ACC112 (cell line): ENCODE measurements at regions not wholly inside any gene's neighbourhood (a gene's known extent, or its start where the extent isn't known, plus 50 kb on each side); places are given as distances from the start of the nearest gene placed in this dataset.

Source experiments
- H2AFZ ChIP-seq: fragments of 200-600 bp; sonication (generic); one replicate; pipeline ENCODE4 v1.6.0; 2017; ENCODE audit warnings: antibody characterized with exemption, low read length; ENCODE audit not compliant: unreplicated experiment
- H3K27ac ChIP-seq: fragments of 200-600 bp; sonication (generic); 2 replicates; pipeline ENCODE4 v1.5.1; 2014; ENCODE audit warnings: low read depth, mild to moderate bottlenecking, antibody characterized with exemption, low read length, moderate library complexity
- H3K27me3 ChIP-seq: fragments of 200-600 bp; sonication (generic); 2 replicates; pipeline ENCODE4 v1.6.1; 2014; ENCODE audit warnings: mild to moderate bottlenecking, antibody characterized with exemption, low read length, moderate library complexity, mixed read lengths; ENCODE audit not compliant: insufficient read depth
- H3K36me3 ChIP-seq: fragments of 200-600 bp; sonication (generic); 2 replicates; pipeline ENCODE4 v1.6.1; 2016; ENCODE audit warnings: mild to moderate bottlenecking, antibody characterized with exemption, low read length, moderate library complexity, mixed read lengths; ENCODE audit not compliant: insufficient read depth
- H3K4me1 ChIP-seq: fragments of 200-600 bp; sonication (generic); one replicate; pipeline ENCODE4 v1.6.1; 2016; ENCODE audit warnings: low read length, mixed read lengths; ENCODE audit not compliant: insufficient read depth, unreplicated experiment, control insufficient read depth
- H3K4me3 ChIP-seq: fragments of 200-600 bp; sonication (generic); 2 replicates; pipeline ENCODE4 v1.5.1; 2014; ENCODE audit warnings: mild to moderate bottlenecking, low read depth, low read length
- H3K79me2 ChIP-seq: fragments of 200-600 bp; sonication (generic); one replicate; pipeline ENCODE4 v1.6.0; 2016; ENCODE audit warnings: low read length; ENCODE audit not compliant: control insufficient read depth, unreplicated experiment, insufficient read depth

GRCh38 chr12:13359636-13360035 lies 163.1 kb downstream of the EMP1 start:
- Histone ChIP-seq H3K79me2 (no peaks in the 10 kb centered on the region), H3K27ac (no peak overlapping the region), H2AFZ (no peak overlapping the region), H3K27me3 (no peaks in the 10 kb centered on the region; the same call in 1 of the 2 replicates), H3K4me1 (no peaks in the 10 kb centered on the region), H3K36me3 (no peaks in the 10 kb centered on the region), H3K4me3 (no peak overlapping the region)

GRCh38 chr12:13358391-13358905 lies 161.9 kb downstream of the EMP1 start:
- no peak overlapping the region for H3K27ac ChIP-seq
- H3K4me3 ChIP-seq: no peak overlapping the region
- H3K79me2 ChIP-seq: no peaks in the 10 kb centered on the region
- no peaks in the 10 kb centered on the region for H3K4me1 ChIP-seq
- no peak overlapping the region for H2AFZ ChIP-seq
- no peaks in the 10 kb centered on the region for H3K36me3 ChIP-seq
- no peaks in the 10 kb centered on the region; the same call in 1 of the 2 replicates for H3K27me3 ChIP-seq

- Histone ChIP-seq H3K4me1 (peaks cover 30% of the 10 kb centered on the region), H3K79me2 (no peaks in the 10 kb centered on the region), H3K27ac (no peak overlapping the region), H2AFZ (no peak overlapping the region), H3K36me3 (no peaks in the 10 kb centered on the region), H3K27me3 (no peaks in the 10 kb centered on the region), H3K4me3 (no peak overlapping the region)
These were observed 154.4 kb downstream of the EMP1 start for GRCh38 chr12:13350946-13351345.

- H3K79me2 ChIP-seq: no peaks in the 10 kb centered on the region
- no peak overlapping the region for H3K27ac ChIP-seq
These were observed 153.9 kb downstream of the EMP1 start for GRCh38 chr12:13350381-13350780.

GRCh38 chr12:13348464-13348863 lies 151.9 kb downstream of the EMP1 start:
- peaks cover 35% of the 10 kb centered on the region for H3K4me1 ChIP-seq
- H3K79me2 ChIP-seq: no peaks in the 10 kb centered on the region
- H3K4me3 ChIP-seq: no peak overlapping the region
- no peaks in the 10 kb centered on the region for H3K27me3 ChIP-seq
- no peaks in the 10 kb centered on the region for H3K36me3 ChIP-seq
- H3K27ac ChIP-seq: peak overlapping the region; percentile 84
- no peak overlapping the region for H2AFZ ChIP-seq

More at GRCh38 chr12:13350381-13350780, 153.9 kb downstream of the EMP1 start:
- Histone ChIP-seq H3K27me3 (no peaks in the 10 kb centered on the region), H3K4me1 (peaks cover 30% of the 10 kb centered on the region), H3K4me3 (no peak overlapping the region), H2AFZ (no peak overlapping the region), H3K36me3 (no peaks in the 10 kb centered on the region)

GRCh38 chr12:13347241-13348043 lies 150.9 kb downstream of the EMP1 start:
- H2AFZ ChIP-seq: peak overlapping the region; percentile 71
- H3K27ac ChIP-seq: peak overlapping the region; percentile 84
- H3K79me2 ChIP-seq: no peaks in the 10 kb centered on the region
- peaks cover 45% of the 10 kb centered on the region for H3K4me1 ChIP-seq
- H3K27me3 ChIP-seq: no peaks in the 10 kb centered on the region
- H3K4me3 ChIP-seq: peak overlapping the region; percentile 49
- no peaks in the 10 kb centered on the region for H3K36me3 ChIP-seq

- no peak overlapping the region for H2AFZ ChIP-seq
- H3K27ac ChIP-seq: no peak overlapping the region
- H3K4me1 ChIP-seq: peaks cover 48% of the 10 kb centered on the region
- no peaks in the 10 kb centered on the region for H3K79me2 ChIP-seq
- H3K36me3 ChIP-seq: no peaks in the 10 kb centered on the region
- H3K4me3 ChIP-seq: no peak overlapping the region
- H3K27me3 ChIP-seq: no peaks in the 10 kb centered on the region
These were observed 149.2 kb downstream of the EMP1 start for GRCh38 chr12:13345722-13346121.

GRCh38 chr12:13343375-13343774 lies 146.8 kb downstream of the EMP1 start:
- Histone ChIP-seq H3K4me1 (peaks cover 55% of the 10 kb centered on the region), H3K27me3 (no peaks in the 10 kb centered on the region), H3K79me2 (no peaks in the 10 kb centered on the region), H3K36me3 (no peaks in the 10 kb centered on the region), H3K27ac (peak overlapping the region; percentile 73), H3K4me3 (no peak overlapping the region), H2AFZ (no peak overlapping the region)

- H3K79me2 ChIP-seq: no peaks in the 10 kb centered on the region
- no peaks in the 10 kb centered on the region for H3K36me3 ChIP-seq
- H3K27me3 ChIP-seq: no peaks in the 10 kb centered on the region
- H3K27ac ChIP-seq: peak overlapping the region; percentile 73
- peaks cover 51% of the 10 kb centered on the region for H3K4me1 ChIP-seq
- H3K4me3 ChIP-seq: no peak overlapping the region
- no peak overlapping the region for H2AFZ ChIP-seq
These were observed 146.4 kb downstream of the EMP1 start for GRCh38 chr12:13342971-13343370.

GRCh38 chr12:13340149-13340548 lies 143.6 kb downstream of the EMP1 start:
- H3K4me3 ChIP-seq: peak overlapping the region; percentile 21; the same call in 1 of the 2 replicates

GRCh38 chr12:13339538-13339937 lies 143.0 kb downstream of the EMP1 start:
- H3K36me3 ChIP-seq: no peaks in the 10 kb centered on the region
- peak overlapping the region; percentile 95 for H3K27ac ChIP-seq
- peaks cover 37% of the 10 kb centered on the region for H3K4me1 ChIP-seq
- no peak overlapping the region for H3K4me3 ChIP-seq
- no peaks in the 10 kb centered on the region for H3K27me3 ChIP-seq
- H2AFZ ChIP-seq: peak overlapping the region; percentile 53
- H3K79me2 ChIP-seq: no peaks in the 10 kb centered on the region

More at GRCh38 chr12:13340149-13340548, 143.6 kb downstream of the EMP1 start:
- Histone ChIP-seq H2AFZ (no peak overlapping the region), H3K79me2 (no peaks in the 10 kb centered on the region), H3K36me3 (no peaks in the 10 kb centered on the region), H3K4me1 (peaks cover 37% of the 10 kb centered on the region), H3K27me3 (no peaks in the 10 kb centered on the region), H3K27ac (peak overlapping the region; percentile 95)
